MM.1S (cell line): ENCODE measurements at regions not wholly inside any gene's neighbourhood (a gene's known extent, or its start where the extent isn't known, plus 50 kb on each side); places are given as distances from the start of the nearest gene placed in this dataset.

ENCODE experiments used
- DNase-seq: peaks from one replicate; pipeline ENCODE4 v3.0.0-alpha.2; 2015
- H2AFZ ChIP-seq: fragments of 300-600 bp; sonication (generic); 2 replicates; pipeline ENCODE4 v1.6.0; 2016; ENCODE audit warnings: antibody characterized with exemption, low read length
- H3F3A ChIP-seq: fragments of 300-600 bp; sonication (generic); 2 replicates; pipeline ENCODE4 v1.6.1; 2016; ENCODE audit warnings: mild to moderate bottlenecking, antibody characterized with exemption, low read length, moderate library complexity, mixed read lengths; ENCODE audit not compliant: insufficient read depth
- H3K27ac ChIP-seq: fragments of 300-600 bp; sonication (generic); 2 replicates; pipeline ENCODE4 v1.5.1; 2016; ENCODE audit warnings: mild to moderate bottlenecking, low read length
- H3K27me3 ChIP-seq: fragments of 300-600 bp; sonication (generic); replicated peaks from 2 replicates; pipeline ENCODE4 v1.6.0; 2016; ENCODE audit warnings: low read length; ENCODE audit not compliant: insufficient read depth
- H3K36me3 ChIP-seq: fragments of 300-600 bp; sonication (generic); replicated peaks from 2 replicates; pipeline ENCODE4 v1.6.1; 2016; ENCODE audit warnings: mild to moderate bottlenecking, low read length, mixed read lengths; ENCODE audit not compliant: insufficient read depth
- H3K4me1 ChIP-seq: fragments of 300-600 bp; sonication (generic); 2 replicates; pipeline ENCODE4 v1.6.1; 2016; ENCODE audit warnings: low read length, mixed read lengths
- H3K4me2 ChIP-seq: fragments of 300-600 bp; sonication (generic); 2 replicates; pipeline ENCODE4 v1.6.0; 2016; ENCODE audit warnings: low read depth, low read length
- H3K4me3 ChIP-seq: fragments of 300-600 bp; sonication (generic); 2 replicates; pipeline ENCODE4 v1.5.1; 2016; ENCODE audit warnings: low read length, mixed read lengths
- H3K79me2 ChIP-seq: fragments of 300-600 bp; sonication (generic); 2 replicates; pipeline ENCODE4 v1.6.1; 2016; ENCODE audit warnings: mixed run types, low read length, mixed read lengths
- H3K9ac ChIP-seq: fragments of 300-600 bp; sonication (generic); 2 replicates; pipeline ENCODE4 v1.6.1; 2016; ENCODE audit warnings: low read length, mixed read lengths
- H3K9me2 ChIP-seq: fragments of 300-600 bp; sonication (generic); replicated peaks from 2 replicates; pipeline ENCODE4 v1.6.1; 2016; ENCODE audit warnings: mild to moderate bottlenecking, low read length, mixed read lengths; ENCODE audit not compliant: insufficient read depth
- H3K9me3 ChIP-seq: fragments of 300-600 bp; sonication (generic); replicated peaks from 2 replicates; pipeline ENCODE4 v1.6.1; 2016; ENCODE audit warnings: mild to moderate bottlenecking, low read length, mixed read lengths; ENCODE audit not compliant: insufficient read depth
- H4K20me1 ChIP-seq: fragments of 300-600 bp; sonication (generic); 2 replicates; pipeline ENCODE4 v1.6.1; 2016; ENCODE audit warnings: mild to moderate bottlenecking, low read length, moderate library complexity, mixed read lengths; ENCODE audit not compliant: insufficient read depth
- EZH2 ChIP-seq: fragments of 300-600 bp; sonication (generic); optimal IDR thresholded peaks from 2 replicates; pipeline ENCODE3; 2017; ENCODE audit warnings: low read depth, mild to moderate bottlenecking, antibody characterized with exemption, low read length, mixed read lengths
- EZH2phosphoT487 ChIP-seq: fragments of 300-600 bp; sonication (generic); IDR thresholded peaks from 2 replicates; pipeline ENCODE4 v1.6.1; 2018; ENCODE audit warnings: antibody characterized with exemption, low read length
- TF ChIP-seq, protein P1 (sequence below): fragments of 300-600 bp; sonication (generic); IDR thresholded peaks from 2 replicates; pipeline ENCODE4 v1.5.1; 2016; ENCODE audit warnings: antibody characterized with exemption, low read length, mixed read lengths

DNA sequence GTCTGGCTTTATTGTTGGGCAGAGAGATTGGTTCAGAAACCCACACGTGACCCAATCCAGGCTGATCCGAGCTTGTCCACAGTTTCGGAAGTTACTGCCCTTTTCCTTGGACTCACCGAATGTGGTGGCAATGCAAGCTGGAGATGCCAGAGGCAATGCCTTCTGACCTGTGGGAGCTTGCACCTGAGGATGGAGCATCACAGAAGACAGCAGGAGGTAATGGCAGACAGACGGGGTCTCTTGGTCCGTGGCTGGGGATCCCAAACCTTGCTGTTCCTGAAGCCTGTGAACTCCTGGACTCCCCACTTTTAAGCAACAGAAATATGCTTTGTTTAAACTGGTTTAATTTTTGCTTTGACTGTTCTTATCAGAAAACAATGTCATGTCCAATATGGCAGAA lies 265.2 kb upstream of the IRX1 start:
- no peak for TF ChIP-seq EZH2
- TF ChIP-seq, protein P1, sequence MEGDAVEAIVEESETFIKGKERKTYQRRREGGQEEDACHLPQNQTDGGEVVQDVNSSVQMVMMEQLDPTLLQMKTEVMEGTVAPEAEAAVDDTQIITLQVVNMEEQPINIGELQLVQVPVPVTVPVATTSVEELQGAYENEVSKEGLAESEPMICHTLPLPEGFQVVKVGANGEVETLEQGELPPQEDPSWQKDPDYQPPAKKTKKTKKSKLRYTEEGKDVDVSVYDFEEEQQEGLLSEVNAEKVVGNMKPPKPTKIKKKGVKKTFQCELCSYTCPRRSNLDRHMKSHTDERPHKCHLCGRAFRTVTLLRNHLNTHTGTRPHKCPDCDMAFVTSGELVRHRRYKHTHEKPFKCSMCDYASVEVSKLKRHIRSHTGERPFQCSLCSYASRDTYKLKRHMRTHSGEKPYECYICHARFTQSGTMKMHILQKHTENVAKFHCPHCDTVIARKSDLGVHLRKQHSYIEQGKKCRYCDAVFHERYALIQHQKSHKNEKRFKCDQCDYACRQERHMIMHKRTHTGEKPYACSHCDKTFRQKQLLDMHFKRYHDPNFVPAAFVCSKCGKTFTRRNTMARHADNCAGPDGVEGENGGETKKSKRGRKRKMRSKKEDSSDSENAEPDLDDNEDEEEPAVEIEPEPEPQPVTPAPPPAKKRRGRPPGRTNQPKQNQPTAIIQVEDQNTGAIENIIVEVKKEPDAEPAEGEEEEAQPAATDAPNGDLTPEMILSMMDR: no peak
- no peak for TF ChIP-seq EZH2phosphoT487
- Histone ChIP-seq H4K20me1 (no peaks in the 10 kb centered on the region), H3K9me2 (no peaks in the 10 kb centered on the region), H3F3A (no peaks in the 10 kb centered on the region), H3K79me2 (no peaks in the 10 kb centered on the region), H3K9ac (no peak overlapping the region), H3K4me3 (no peak overlapping the region), H2AFZ (no peak overlapping the region), H3K27ac (no peak overlapping the region), H3K9me3 (no peaks in the 10 kb centered on the region), H3K27me3 (no peaks in the 10 kb centered on the region), H3K4me2 (no peak overlapping the region), H3K36me3 (no peaks in the 10 kb centered on the region), H3K4me1 (no peaks in the 10 kb centered on the region)
- no peak for DNase-seq

DNA sequence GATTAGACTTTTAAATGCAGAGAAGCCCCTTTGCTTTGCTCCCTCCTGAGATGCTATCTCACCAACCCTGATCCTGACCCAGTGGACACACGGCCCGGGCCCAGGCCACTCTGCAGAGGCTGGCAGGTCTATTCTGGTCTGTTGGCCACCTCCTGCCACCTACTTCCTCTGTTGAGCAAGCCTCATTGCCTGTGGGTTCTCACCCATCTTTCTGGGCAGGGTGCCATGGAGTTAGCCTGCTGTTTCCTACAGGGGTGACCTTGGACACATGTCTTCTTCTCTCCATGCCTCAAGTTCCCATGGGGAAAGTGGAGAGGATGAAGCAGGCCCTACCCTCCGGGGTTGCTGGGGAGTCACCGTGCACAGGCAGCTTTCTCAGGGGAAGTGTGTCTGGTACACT lies 266.2 kb upstream of the IRX1 start:
- no peaks in the 10 kb centered on the region for H3K9me3 ChIP-seq
- H3K9me2 ChIP-seq: no peaks in the 10 kb centered on the region
- no peak overlapping the region for H2AFZ ChIP-seq
- TF ChIP-seq, protein P1: no peak
- no peak for TF ChIP-seq EZH2
- TF ChIP-seq EZH2phosphoT487: no peak
- H3K27me3 ChIP-seq: no peaks in the 10 kb centered on the region
- no peaks in the 10 kb centered on the region for H3K36me3 ChIP-seq
- no peaks in the 10 kb centered on the region for H3K79me2 ChIP-seq
- no peaks in the 10 kb centered on the region for H3F3A ChIP-seq
- H3K4me1 ChIP-seq: no peaks in the 10 kb centered on the region
- H3K9ac ChIP-seq: no peak overlapping the region
- H4K20me1 ChIP-seq: no peaks in the 10 kb centered on the region
- no peak overlapping the region for H3K4me3 ChIP-seq
- H3K4me2 ChIP-seq: no peak overlapping the region
- H3K27ac ChIP-seq: no peak overlapping the region
- DNase-seq: no peak

DNA sequence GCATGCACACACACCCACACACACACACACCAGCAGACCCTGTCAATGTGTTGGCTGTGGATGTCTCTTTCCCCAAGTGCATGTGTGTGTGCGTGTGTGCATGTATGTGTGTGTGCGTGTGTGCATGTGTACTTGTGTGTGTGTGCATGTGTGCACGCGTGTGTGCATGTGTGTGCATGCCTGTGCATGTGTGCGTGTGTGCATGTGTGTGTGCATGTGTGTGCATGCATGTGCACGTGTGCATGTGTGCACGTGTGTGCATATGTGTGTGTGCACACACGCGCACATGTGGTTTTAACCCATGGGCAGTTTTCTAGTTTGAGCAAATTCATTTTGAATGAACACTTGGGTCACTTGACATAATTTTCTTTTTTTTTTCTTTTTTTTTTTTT lies 268.8 kb upstream of the IRX1 start:
- no peak overlapping the region for H2AFZ ChIP-seq
- TF ChIP-seq EZH2phosphoT487: no peak
- no peak for TF ChIP-seq EZH2
- TF ChIP-seq, protein P1: no peak

More for the DNA sequence above, 268.8 kb upstream of the IRX1 start:
- Histone ChIP-seq H4K20me1 (no peaks in the 10 kb centered on the region), H3K9me2 (no peaks in the 10 kb centered on the region), H3K27me3 (no peaks in the 10 kb centered on the region), H3K4me3 (no peak overlapping the region), H3K4me1 (no peaks in the 10 kb centered on the region), H3K9ac (no peak overlapping the region), H3K9me3 (no peaks in the 10 kb centered on the region), H3K4me2 (no peak overlapping the region), H3K36me3 (no peaks in the 10 kb centered on the region), H3K79me2 (no peaks in the 10 kb centered on the region), H3K27ac (no peak overlapping the region), H3F3A (no peaks in the 10 kb centered on the region)
- DNase-seq: no peak
